ENCODE measurements at regions not wholly inside any gene's neighbourhood (a gene's known extent, or its start where the extent isn't known, plus 50 kb on each side); places are given as distances from the start of the nearest gene placed in this dataset.

- DNase-seq = no peak
Measured at GRCh38 chr2:221677688-221678087, 105.6 kb upstream of the EPHA4 start.

GRCh38 chr2:221676566-221677172, 104.6 kb upstream of the EPHA4 start:
- no peak for DNase-seq

- DNase-seq = peak; percentile 10
Measured at GRCh38 chr2:221675201-221675908, 103.3 kb upstream of the EPHA4 start.

GRCh38 chr2:221674446-221674845, 102.3 kb upstream of the EPHA4 start:
- DNase-seq = no peak

GRCh38 chr2:221673248-221673647, 101.1 kb upstream of the EPHA4 start:
- no peak for DNase-seq

GRCh38 chr2:221671515-221671914, 99.4 kb upstream of the EPHA4 start:
- no peak for DNase-seq

- no peak for DNase-seq
Measured at GRCh38 chr2:221662689-221663391, 90.7 kb upstream of the EPHA4 start.

- no peak for DNase-seq
Measured at GRCh38 chr2:221657806-221658205, 85.7 kb upstream of the EPHA4 start.

- DNase-seq = no peak
Measured at GRCh38 chr2:221655300-221655699, 83.2 kb upstream of the EPHA4 start.

- DNase-seq = no peak
Measured at GRCh38 chr2:221653182-221653581, 81.1 kb upstream of the EPHA4 start.

- DNase-seq = peak; percentile 44
Measured at GRCh38 chr2:221649051-221649775, 77.1 kb upstream of the EPHA4 start.

- DNase-seq = no peak
Measured at GRCh38 chr2:221642447-221642846, 70.3 kb upstream of the EPHA4 start.

- DNase-seq = no peak
Measured at GRCh38 chr2:221641181-221641871, 69.2 kb upstream of the EPHA4 start.

- no peak for DNase-seq
Measured at GRCh38 chr2:221640686-221641085, 68.6 kb upstream of the EPHA4 start.

- no peak for DNase-seq
Measured at GRCh38 chr2:221637851-221638250, 65.7 kb upstream of the EPHA4 start.

- no peak for DNase-seq
Measured at GRCh38 chr2:221635949-221636348, 63.8 kb upstream of the EPHA4 start.

- DNase-seq = no peak
Measured at GRCh38 chr2:221629468-221629867, 57.4 kb upstream of the EPHA4 start.

GRCh38 chr2:221624475-221624874, 52.4 kb upstream of the EPHA4 start:
- no peak for DNase-seq
